ENCODE measurements at regions not wholly inside any gene's neighbourhood (a gene's known extent, or its start where the extent isn't known, plus 50 kb on each side); places are given as distances from the start of the nearest gene placed in this dataset.

DNA sequence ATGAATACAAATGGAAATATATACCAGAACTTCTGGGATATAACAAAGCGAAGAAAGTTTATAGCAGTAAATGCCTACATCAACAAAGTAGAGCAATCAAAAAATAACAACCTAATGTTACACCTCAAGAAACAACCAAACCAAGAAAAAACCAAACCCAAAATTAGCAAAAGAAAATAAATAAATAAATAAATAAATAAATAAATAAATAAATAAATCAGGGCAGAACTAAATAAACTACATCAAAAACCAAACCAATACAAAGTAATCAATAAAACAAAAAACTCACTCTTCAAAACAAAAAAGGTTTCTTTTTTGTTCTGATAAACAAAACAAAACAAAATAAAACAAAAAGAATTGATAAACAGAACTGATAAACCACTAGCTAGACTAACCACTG is 88.4 kb upstream of the SPIN4 start:
- H3K27me3 Mint-ChIP-seq (ENCODE audit: low read depth): no peaks in the 10 kb centered on the region; the same call in 1 of the 2 replicates
- DNase-seq (ENCODE audit: low spot score) (no peak), ATAC-seq (no peak)
- TF ChIP-seq ZNF263 (CRISPR knock-in tag; IDR thresholded peaks at IDR 0.05; ENCODE audit: low read depth): no peak
- TF ChIP-seq RELA (CRISPR knock-in tag; IDR thresholded peaks at IDR 0.05; ENCODE audit: borderline replicate concordance): no peak
- TF ChIP-seq, protein P1, sequence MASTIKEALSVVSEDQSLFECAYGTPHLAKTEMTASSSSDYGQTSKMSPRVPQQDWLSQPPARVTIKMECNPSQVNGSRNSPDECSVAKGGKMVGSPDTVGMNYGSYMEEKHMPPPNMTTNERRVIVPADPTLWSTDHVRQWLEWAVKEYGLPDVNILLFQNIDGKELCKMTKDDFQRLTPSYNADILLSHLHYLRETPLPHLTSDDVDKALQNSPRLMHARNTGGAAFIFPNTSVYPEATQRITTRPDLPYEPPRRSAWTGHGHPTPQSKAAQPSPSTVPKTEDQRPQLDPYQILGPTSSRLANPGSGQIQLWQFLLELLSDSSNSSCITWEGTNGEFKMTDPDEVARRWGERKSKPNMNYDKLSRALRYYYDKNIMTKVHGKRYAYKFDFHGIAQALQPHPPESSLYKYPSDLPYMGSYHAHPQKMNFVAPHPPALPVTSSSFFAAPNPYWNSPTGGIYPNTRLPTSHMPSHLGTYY (CRISPR knock-in tag; IDR thresholded peaks at IDR 0.05): no peak
- TF ChIP-seq CDX4 (CRISPR knock-in tag; IDR thresholded peaks at IDR 0.05; ENCODE audit: borderline replicate concordance): no peak
- TF ChIP-seq, protein P2, sequence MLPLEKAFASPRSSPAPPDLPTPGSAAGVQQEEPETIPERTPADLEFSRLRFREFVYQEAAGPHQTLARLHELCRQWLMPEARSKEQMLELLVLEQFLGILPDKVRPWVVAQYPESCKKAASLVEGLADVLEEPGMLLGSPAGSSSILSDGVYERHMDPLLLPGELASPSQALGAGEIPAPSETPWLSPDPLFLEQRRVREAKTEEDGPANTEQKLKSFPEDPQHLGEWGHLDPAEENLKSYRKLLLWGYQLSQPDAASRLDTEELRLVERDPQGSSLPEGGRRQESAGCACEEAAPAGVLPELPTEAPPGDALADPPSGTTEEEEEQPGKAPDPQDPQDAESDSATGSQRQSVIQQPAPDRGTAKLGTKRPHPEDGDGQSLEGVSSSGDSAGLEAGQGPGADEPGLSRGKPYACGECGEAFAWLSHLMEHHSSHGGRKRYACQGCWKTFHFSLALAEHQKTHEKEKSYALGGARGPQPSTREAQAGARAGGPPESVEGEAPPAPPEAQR (CRISPR knock-in tag; IDR thresholded peaks at IDR 0.05): no peak
- TF ChIP-seq KAT7 (CRISPR knock-in tag; IDR thresholded peaks at IDR 0.05; ENCODE audit: borderline replicate concordance): no peak
- TF ChIP-seq USF1 (CRISPR knock-in tag; IDR thresholded peaks at IDR 0.05): no peak
- no peak for TF ChIP-seq FOXK1 (CRISPR knock-in tag; IDR thresholded peaks at IDR 0.05)
- no peak for TF ChIP-seq TP53 (CRISPR knock-in tag; IDR thresholded peaks at IDR 0.05)
- TF ChIP-seq MXD4 (CRISPR knock-in tag; IDR thresholded peaks at IDR 0.05; ENCODE audit: borderline replicate concordance): no peak
- TF ChIP-seq ARID4B (CRISPR knock-in tag; IDR thresholded peaks at IDR 0.05; ENCODE audit: borderline replicate concordance): no peak
- no peak for TF ChIP-seq SOX15 (CRISPR knock-in tag; IDR thresholded peaks at IDR 0.05)
- TF ChIP-seq GTF2I (CRISPR knock-in tag; conservative IDR thresholded peaks at IDR 0.05): no peak
- no peak for TF ChIP-seq ZNF671 (CRISPR knock-in tag; IDR thresholded peaks at IDR 0.05)
- TF ChIP-seq HMGXB4 (CRISPR knock-in tag; IDR thresholded peaks at IDR 0.05): no peak
- no peak for TF ChIP-seq ZNF219 (CRISPR knock-in tag; IDR thresholded peaks at IDR 0.05; ENCODE audit: borderline replicate concordance)
- no peak for TF ChIP-seq NR2C2 (CRISPR knock-in tag; IDR thresholded peaks at IDR 0.05)
- peaks cover 21% of the 10 kb centered on the region for H3K9me3 Mint-ChIP-seq
- CTCF ChIA-PET: no interaction called here
- POLR2A ChIA-PET: no interaction called here
- peaks cover 17% of the 10 kb centered on the region for H3K36me3 Mint-ChIP-seq
- H3K27ac Mint-ChIP-seq: no peak overlapping the region
- H3K4me1 Mint-ChIP-seq: peaks cover 15% of the 10 kb centered on the region
- no peak overlapping the region for H3K4me3 Mint-ChIP-seq

All from WTC11 (cell line).